Esophagus (tissue), 2 donors: ENCODE measurements at regions not wholly inside any gene's neighbourhood (a gene's known extent, or its start where the extent isn't known, plus 50 kb on each side); places are given as distances from the start of the nearest gene placed in this dataset.
A peak's percentile ranks its signal among the peaks of the same experiment; 100 is the strongest.
"Not testable (repeated sequence)": the region's sequence is repeated elsewhere in the genome, so short reads cannot be mapped to it uniquely, and the experiment has no call there.

Experiments
- H3K27ac ChIP-seq, 2 donors: one replicate each; pipeline ENCODE4 v1.5.1; 2013; ENCODE audit warnings: low read depth in 2 of 2, mild to moderate bottlenecking in 2 of 2, inconsistent platforms in 1 of 2, low read length in 1 of 2, moderate library complexity in 1 of 2
- H3K27me3 ChIP-seq, 2 donors: one replicate each; pipeline ENCODE4 v1.6.1; 2013; ENCODE audit warnings: low read length in 2 of 2, control low read depth in 1 of 2, mild to moderate bottlenecking in 1 of 2; ENCODE audit not compliant: insufficient read depth in 2 of 2, control insufficient read depth in 1 of 2
- H3K36me3 ChIP-seq, 2 donors: one replicate each; pipeline ENCODE4 v1.6.1; 2013; ENCODE audit warnings: low read length in 1 of 2; ENCODE audit not compliant: control insufficient read depth in 2 of 2, insufficient read depth in 2 of 2
- H3K4me1 ChIP-seq, 2 donors: one replicate each; pipeline ENCODE4 v1.6.1; 2013; ENCODE audit warnings: low read length in 1 of 2; ENCODE audit not compliant: control insufficient read depth in 2 of 2, insufficient read depth in 2 of 2
- H3K4me3 ChIP-seq, 2 donors: one replicate each; pipeline ENCODE4 v1.5.1; 2013; ENCODE audit warnings: low read length in 2 of 2, mild to moderate bottlenecking in 2 of 2, low read depth in 1 of 2, moderate library complexity in 1 of 2
- H3K9me3 ChIP-seq, 2 donors: one replicate each; pipeline ENCODE4 v1.6.1; 2013; ENCODE audit warnings: mild to moderate bottlenecking in 2 of 2, low read depth in 1 of 2, low read length in 1 of 2, moderate library complexity in 1 of 2; ENCODE audit not compliant: control insufficient read depth in 2 of 2, insufficient read depth in 1 of 2
- WGBS, 2 donors: extraction: QIAGEN DNeasy Blood & Tissue Kit; methylation state at CpG; one replicate each; pipeline ENCODE4 v1.1.7; 2013; 5-methylcytosine and 5-hydroxymethylcytosine counted together
- donor health status: healthy with polysubstance abuse.
- donor health status: Bipolar disorder and iron deficiency.

- Histone ChIP-seq H3K27me3 (no peaks in the 10 kb centered on the region), H3K36me3 (no peaks in the 10 kb centered on the region), H3K4me3 (no peak overlapping the region), H3K4me1 (peaks cover 2 to 3% of the 10 kb centered on the region in 2 donors), H3K27ac (no peak overlapping the region), H3K9me3 (no peaks in the 10 kb centered on the region)
- 60 to 67% methylated on average over 2 of the region's 2 CpGs for WGBS, 2 donors
Measured at GRCh38 chr10:21369697-21370096, 155.8 kb downstream of the SKIDA1 start.

- Histone ChIP-seq H3K4me3 (no peak overlapping the region), H3K9me3 (no peaks in the 10 kb centered on the region), H3K27me3 (no peaks in the 10 kb centered on the region), H3K27ac (no peak overlapping the region), H3K4me1 (peaks cover 2 to 3% of the 10 kb centered on the region in 2 donors), H3K36me3 (no peaks in the 10 kb centered on the region)
- 61 to 66% methylated on average over 9 of the region's 9 CpGs for WGBS, 2 donors
Measured at GRCh38 chr10:21368728-21369425, 156.6 kb downstream of the SKIDA1 start.

- no peaks in the 10 kb centered on the region for H3K9me3 ChIP-seq
- H3K4me1 ChIP-seq, result peaks cover 2 to 3% of the 10 kb centered on the region in 2 donors
- WGBS, 2 donors, result 87 to 90% methylated on average over 8 of the region's 8 CpGs
- H3K36me3 ChIP-seq, result no peaks in the 10 kb centered on the region
- H3K27me3 ChIP-seq, result no peaks in the 10 kb centered on the region
- H3K27ac ChIP-seq, result no peak overlapping the region
- no peak overlapping the region for H3K4me3 ChIP-seq
Measured at GRCh38 chr10:21368022-21368582, 157.4 kb downstream of the SKIDA1 start.

DNA sequence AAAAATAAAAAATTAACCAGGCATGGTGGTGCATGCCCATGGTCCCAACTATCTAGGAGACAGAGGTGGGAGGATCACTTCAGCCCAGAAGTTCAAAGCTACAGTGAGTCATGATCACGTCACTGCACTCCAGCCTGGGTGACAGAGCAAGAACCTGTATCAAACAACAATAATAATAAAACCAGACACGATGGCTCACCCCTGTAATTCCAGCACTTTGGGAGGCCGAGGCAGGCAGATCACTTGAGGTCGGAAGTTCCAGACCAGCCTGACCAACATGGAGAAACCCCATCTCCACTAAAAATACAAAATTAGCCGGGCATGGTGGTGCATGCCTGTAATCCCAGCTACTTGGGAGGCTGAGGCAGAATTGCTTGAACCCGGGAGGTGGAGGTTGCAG, 159.4 kb downstream of the SKIDA1 start:
- not testable (repeated sequence) for H3K9me3 ChIP-seq, H3K36me3 ChIP-seq, H3K27me3 ChIP-seq, H3K4me1 ChIP-seq, H3K27ac ChIP-seq, H3K4me3 ChIP-seq
- 67 to 75% methylated on average over 6 of the region's 6 CpGs for WGBS, 2 donors

DNA sequence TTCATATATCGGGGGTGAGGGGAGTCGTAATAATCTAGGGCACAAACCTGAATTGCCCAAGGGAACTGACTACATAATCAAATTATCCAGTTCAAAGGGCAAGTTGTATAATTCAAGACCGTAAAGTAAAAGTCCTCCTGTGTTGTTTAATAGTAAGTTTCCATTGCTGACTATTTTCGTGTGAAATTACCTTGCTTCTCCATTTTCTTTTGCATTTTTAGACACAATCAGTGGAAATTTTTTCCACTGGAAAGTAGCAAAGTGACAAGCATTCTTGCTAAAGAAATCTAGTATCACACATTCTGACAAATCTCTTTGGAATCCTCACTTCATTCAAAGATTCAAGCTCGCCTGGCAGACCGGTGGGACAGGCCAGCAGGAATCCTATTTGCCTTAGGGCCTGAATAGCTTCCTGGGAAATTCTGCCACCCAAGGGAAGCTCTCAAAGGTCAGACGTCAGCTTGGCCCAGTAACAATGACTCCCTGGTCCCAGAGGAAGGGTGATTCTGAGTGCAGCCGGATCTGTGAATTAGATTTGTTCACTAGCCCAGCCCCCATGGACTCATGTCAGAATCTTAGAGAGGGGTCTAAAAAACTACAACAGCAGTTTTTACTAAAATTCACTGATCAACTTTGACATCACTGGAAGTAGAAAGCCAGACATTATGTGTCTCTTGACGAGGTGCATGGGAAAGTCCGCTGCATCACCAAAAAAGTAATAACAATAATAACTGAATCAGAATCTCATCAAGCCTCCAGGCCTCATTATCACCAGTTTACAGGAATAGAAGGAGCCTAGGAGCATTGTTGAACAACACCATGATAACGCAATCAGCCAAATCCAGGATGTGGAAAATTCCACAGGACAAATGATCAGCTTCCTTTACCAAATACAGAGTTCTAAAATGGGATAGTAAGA, 161.0 kb downstream of the SKIDA1 start:
- H3K27ac ChIP-seq, result peak overlapping the region in 1 of 2 donors; percentile 20
- 45 to 54% methylated on average over 11 of the region's 11 CpGs for WGBS, 2 donors

DNA sequence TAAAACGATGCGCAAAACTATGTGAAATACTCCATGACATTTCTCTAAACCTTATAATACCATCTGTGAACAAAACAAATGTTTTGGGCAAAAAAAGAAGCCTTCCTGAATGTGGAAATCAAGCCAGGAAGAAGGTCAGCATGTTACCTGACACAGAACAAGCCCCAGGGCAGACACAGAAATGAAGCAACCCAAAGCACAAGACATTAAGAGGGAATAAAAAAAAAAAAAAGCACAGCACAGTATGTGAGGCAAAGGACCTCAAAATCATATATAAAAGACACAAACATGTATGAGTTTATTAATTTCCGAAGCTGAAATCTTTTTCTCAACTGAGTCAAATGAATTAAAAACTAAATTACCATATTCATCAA, 161.8 kb downstream of the SKIDA1 start:
- Histone ChIP-seq H3K9me3 (no peaks in the 10 kb centered on the region), H3K4me3 (no peak overlapping the region), H3K27ac (no peak overlapping the region), H3K27me3 (no peaks in the 10 kb centered on the region), H3K4me1 (peaks cover 0 to 3% of the 10 kb centered on the region in 2 donors), H3K36me3 (no peaks in the 10 kb centered on the region)
- WGBS, 2 donors, result 64 to 76% methylated on average over 3 of the region's 3 CpGs

More for the DNA sequence above, 161.0 kb downstream of the SKIDA1 start:
- no peak overlapping the region for H3K4me3 ChIP-seq
- H3K27me3 ChIP-seq, result no peaks in the 10 kb centered on the region
- no peaks in the 10 kb centered on the region for H3K36me3 ChIP-seq
- H3K4me1 ChIP-seq, result peaks cover 0 to 3% of the 10 kb centered on the region in 2 donors
- no peaks in the 10 kb centered on the region for H3K9me3 ChIP-seq

DNA sequence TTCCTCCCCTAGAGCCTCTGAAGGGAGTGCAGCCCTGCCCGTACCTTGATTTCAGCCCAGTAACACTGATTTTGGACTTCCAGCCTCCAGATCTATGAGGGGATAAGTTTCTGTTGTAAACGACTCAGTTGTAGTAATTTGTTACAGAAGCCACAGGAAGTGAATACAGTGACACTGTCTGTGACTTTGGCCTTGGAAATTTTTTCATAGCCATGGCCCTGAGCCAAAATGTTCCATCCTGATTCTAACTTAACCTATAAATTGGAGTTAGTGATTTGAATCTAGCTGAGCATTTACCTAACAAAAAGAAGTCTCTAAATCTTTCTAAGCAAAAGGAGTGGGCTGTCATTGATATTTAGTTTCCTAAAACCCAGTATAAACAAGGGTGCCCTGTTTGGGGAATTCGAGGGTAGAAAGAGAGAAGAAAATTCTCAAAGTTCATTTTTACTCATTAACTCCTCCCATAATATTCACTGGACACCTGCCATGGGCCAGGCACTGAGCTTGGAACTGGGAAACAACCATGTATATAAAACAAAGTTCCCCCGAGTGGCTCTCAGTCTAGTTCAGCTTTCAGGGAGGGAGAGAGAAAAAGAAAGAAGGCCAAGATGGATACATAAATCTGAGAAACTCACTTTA, 162.3 kb downstream of the SKIDA1 start:
- 39 to 41% methylated on average over 4 of the region's 4 CpGs for WGBS, 2 donors
- Histone ChIP-seq H3K4me1 (no peaks in the 10 kb centered on the region), H3K27ac (no peak overlapping the region), H3K36me3 (no peaks in the 10 kb centered on the region), H3K27me3 (no peaks in the 10 kb centered on the region), H3K9me3 (no peaks in the 10 kb centered on the region), H3K4me3 (no peak overlapping the region)

DNA sequence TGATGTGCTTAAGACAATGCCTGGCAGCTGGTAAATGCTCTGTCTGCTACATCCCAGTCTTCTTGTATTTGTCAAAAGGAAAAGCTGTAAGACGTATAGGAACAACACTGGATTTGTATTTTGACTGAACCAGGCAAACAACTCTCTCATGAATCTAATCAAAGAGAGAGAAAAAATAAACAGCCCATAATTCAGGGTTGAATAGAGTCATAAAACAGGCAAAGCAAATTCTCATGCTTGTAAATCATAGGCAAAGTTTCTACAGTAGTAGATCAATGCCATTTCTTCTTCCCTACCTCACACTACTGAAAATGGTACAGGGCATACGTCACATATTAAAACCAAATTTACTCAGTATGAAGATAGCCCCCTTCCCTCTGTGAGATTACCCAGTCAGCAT, 166.3 kb downstream of the SKIDA1 start:
- H3K9me3 ChIP-seq, result no peaks in the 10 kb centered on the region
- H3K27ac ChIP-seq, result no peak overlapping the region
- no peaks in the 10 kb centered on the region for H3K4me1 ChIP-seq
- H3K36me3 ChIP-seq, result no peaks in the 10 kb centered on the region
- WGBS, 2 donors, result 79 to 87% methylated on average over 2 of the region's 2 CpGs
- no peak overlapping the region for H3K4me3 ChIP-seq
- H3K27me3 ChIP-seq, result no peaks in the 10 kb centered on the region

- Histone ChIP-seq H3K4me3 (no peak overlapping the region), H3K36me3 (no peaks in the 10 kb centered on the region), H3K27me3 (no peaks in the 10 kb centered on the region), H3K27ac (no peak overlapping the region), H3K9me3 (no peaks in the 10 kb centered on the region), H3K4me1 (no peaks in the 10 kb centered on the region)
- WGBS, 2 donors, result 42 to 46% methylated on average over 2 of the region's 2 CpGs
Measured at GRCh38 chr10:21355591-21356011, 169.9 kb downstream of the SKIDA1 start.
